ENCODE measurements at regions not wholly inside any gene's neighbourhood (a gene's known extent, or its start where the extent isn't known, plus 50 kb on each side); places are given as distances from the start of the nearest gene placed in this dataset.

DNA sequence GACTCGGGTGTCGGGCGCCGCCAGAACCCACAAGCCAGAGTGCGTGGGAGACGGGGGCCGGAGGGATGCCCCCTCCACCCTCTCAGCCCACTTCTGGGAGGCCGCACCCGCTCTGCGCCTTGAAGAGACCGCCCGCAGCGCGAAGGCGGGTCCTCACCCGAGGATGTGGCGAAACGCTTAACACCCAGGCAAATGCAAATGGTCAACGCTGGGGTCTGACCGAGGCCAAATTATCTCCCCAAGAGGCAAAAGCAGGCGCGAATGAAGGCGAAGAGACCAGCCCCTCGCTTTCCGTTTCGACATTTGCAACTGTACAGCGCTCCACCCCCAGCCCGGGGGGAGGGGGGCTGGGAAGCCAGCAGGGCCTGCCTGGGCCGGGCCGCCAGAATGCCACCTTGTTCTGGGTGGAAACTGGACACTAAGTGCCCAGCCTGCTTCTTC, 137.7 kb upstream of the ZIC3 start:
- TF ChIP-seq POLR2A (IDR thresholded peaks at IDR 0.05; ENCODE audit: low read depth, low read length) (no peak), POLR2AphosphoS5 (IDR thresholded peaks at IDR 0.05; ENCODE audit: low read depth, low read length) (no peak)

Measured in GM12892 (cell line).